OCI-LY7 (cell line): ENCODE measurements at regions not wholly inside any gene's neighbourhood (a gene's known extent, or its start where the extent isn't known, plus 50 kb on each side); places are given as distances from the start of the nearest gene placed in this dataset.

Source experiments
- BruUV-seq: library from RNA; stranded (reverse); fragments of 400-500 nt; replicated peaks from 2 replicates; lab custom pipeline; 2021; lab: Mats Ljungman, UMichigan
- CTCF ChIA-PET: fragments of 300-600 bp; sonication (Branson Sonifier 250); formaldehyde crosslinking; loops from one replicate; lab custom pipeline; 2022; ENCODE audit warnings: antibody characterized with exemption; ENCODE audit not compliant: unreplicated experiment; lab: Charles Lee
- POLR2A ChIA-PET: fragments of 300-600 bp; sonication (Branson Sonifier 250); formaldehyde crosslinking; loops from one replicate; lab custom pipeline; 2022; ENCODE audit warnings: antibody characterized with exemption; lab: Charles Lee
- DNase-seq: peaks from one replicate; pipeline ENCODE4 v3.0.0-alpha.2; 2015; ENCODE audit warnings: low spot score
- H2AFZ ChIP-seq: fragments of 200-600 bp; sonication (generic), shearing (Covaris generic); 2 replicates; pipeline ENCODE4 v1.6.1; 2014; ENCODE audit warnings: mild to moderate bottlenecking, antibody characterized with exemption, low read length, moderate library complexity
- H3K27ac ChIP-seq: fragments of 200-600 bp; sonication (generic); 2 replicates; pipeline ENCODE4 v1.5.1; 2014; ENCODE audit warnings: mixed run types, low read depth, mild to moderate bottlenecking, moderate library complexity, low read length, inconsistent platforms; ENCODE audit not compliant: poor library complexity, severe bottlenecking
- H3K36me3 ChIP-seq: fragments of 200-600 bp; sonication (generic); 2 replicates; pipeline ENCODE4 v1.6.1; 2014; ENCODE audit warnings: mild to moderate bottlenecking, antibody characterized with exemption, low read length, moderate library complexity, mixed read lengths; ENCODE audit not compliant: insufficient read depth
- H3K4me1 ChIP-seq: fragments of 200-600 bp; sonication (generic); 2 replicates; pipeline ENCODE4 v1.5.1; 2014; ENCODE audit warnings: mild to moderate bottlenecking, low read length; ENCODE audit not compliant: insufficient read depth, poor library complexity, severe bottlenecking
- H3K4me2 ChIP-seq: fragments of 200-600 bp; sonication (generic); 2 replicates; pipeline ENCODE4 v1.6.1; 2014; ENCODE audit warnings: mild to moderate bottlenecking, low read length
- H3K4me3 ChIP-seq: fragments of 200-600 bp; sonication (generic); 2 replicates; pipeline ENCODE4 v1.5.1; 2014; ENCODE audit warnings: mild to moderate bottlenecking, low read depth, low read length; ENCODE audit not compliant: poor library complexity, severe bottlenecking
- H3K79me2 ChIP-seq: fragments of 200-600 bp; sonication (generic); 2 replicates; pipeline ENCODE4 v1.6.1; 2016; ENCODE audit warnings: low read depth, mild to moderate bottlenecking, low read length, moderate library complexity, mixed read lengths; ENCODE audit not compliant: insufficient read depth
- H3K9me2 ChIP-seq: fragments of 200-600 bp; sonication (generic); 2 replicates; pipeline ENCODE4 v1.6.1; 2016; ENCODE audit warnings: mild to moderate bottlenecking, low read length, mixed read lengths; ENCODE audit not compliant: insufficient read depth
- H3K9me3 ChIP-seq: fragments of 200-600 bp; sonication (generic); 2 replicates; pipeline ENCODE4 v1.6.1; 2014; ENCODE audit warnings: mild to moderate bottlenecking, mixed run types, low read length, mixed read lengths
- H4K20me1 ChIP-seq: fragments of 200-600 bp; sonication (generic); 2 replicates; pipeline ENCODE4 v1.6.1; 2014; ENCODE audit warnings: mild to moderate bottlenecking, antibody characterized with exemption, low read length, moderate library complexity, mixed read lengths; ENCODE audit not compliant: insufficient read depth
- EZH2phosphoT487 ChIP-seq: fragments of 200-600 bp; sonication (generic); IDR thresholded peaks from 2 replicates; pipeline ENCODE4 v1.6.1; 2018; ENCODE audit warnings: low read depth, borderline replicate concordance, mild to moderate bottlenecking, mixed run types, antibody characterized with exemption, low read length, moderate library complexity, mixed read lengths
- intact Hi-C: fragments of 100-400 bp; cut with micrococcal nuclease; formaldehyde crosslinking; loops from one replicate; pipeline ENCODE4 v1.10.0; 2022; ENCODE audit not compliant: unreplicated experiment
- TF ChIP-seq, protein P1 (sequence below): fragments of 200-600 bp; sonication (generic); conservative IDR thresholded peaks from 2 replicates; pipeline ENCODE4 v1.5.1; 2014; ENCODE audit warnings: mild to moderate bottlenecking, antibody characterized with exemption, low read length, moderate library complexity, mixed read lengths

DNA sequence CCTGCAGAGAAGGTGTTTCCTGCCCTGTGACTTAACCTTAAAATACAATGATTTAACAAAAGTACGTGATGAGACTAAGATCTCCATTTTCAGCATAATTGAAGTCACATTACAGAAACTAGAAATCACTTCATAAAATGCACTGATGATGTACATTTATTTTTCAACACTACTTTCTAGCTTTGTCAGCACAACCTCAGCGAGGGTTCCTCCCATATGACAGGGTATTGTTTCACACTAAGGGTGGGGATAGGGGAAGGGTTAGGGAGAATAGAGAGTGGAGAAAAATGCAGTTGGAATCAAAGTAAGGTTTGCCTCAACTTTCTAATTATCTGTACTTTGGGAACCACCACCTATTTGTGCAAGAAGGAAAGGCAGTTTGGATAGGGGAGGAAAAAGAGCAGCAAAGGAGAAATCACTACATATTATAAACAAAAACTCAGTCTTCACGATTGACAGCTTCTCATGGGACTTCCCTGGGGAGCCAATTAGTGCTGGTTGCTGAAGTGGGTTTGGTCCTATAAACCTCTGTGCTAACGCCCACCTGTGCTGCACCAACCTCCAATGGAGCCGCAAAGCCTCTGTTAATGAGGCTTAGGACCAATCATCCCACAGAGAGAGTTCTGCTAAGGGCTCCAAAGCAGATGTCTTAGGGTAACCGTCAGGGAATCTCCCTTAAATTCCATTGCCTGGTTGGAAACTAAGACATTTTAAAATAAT lies 369.2 kb upstream of the PDE4D start:
- H3K79me2 ChIP-seq, result no peaks in the 10 kb centered on the region
- no peak overlapping the region for H3K4me3 ChIP-seq
- no TSS peak for BruUV-seq
- no peak for TF ChIP-seq EZH2phosphoT487
- TF ChIP-seq, protein P1, sequence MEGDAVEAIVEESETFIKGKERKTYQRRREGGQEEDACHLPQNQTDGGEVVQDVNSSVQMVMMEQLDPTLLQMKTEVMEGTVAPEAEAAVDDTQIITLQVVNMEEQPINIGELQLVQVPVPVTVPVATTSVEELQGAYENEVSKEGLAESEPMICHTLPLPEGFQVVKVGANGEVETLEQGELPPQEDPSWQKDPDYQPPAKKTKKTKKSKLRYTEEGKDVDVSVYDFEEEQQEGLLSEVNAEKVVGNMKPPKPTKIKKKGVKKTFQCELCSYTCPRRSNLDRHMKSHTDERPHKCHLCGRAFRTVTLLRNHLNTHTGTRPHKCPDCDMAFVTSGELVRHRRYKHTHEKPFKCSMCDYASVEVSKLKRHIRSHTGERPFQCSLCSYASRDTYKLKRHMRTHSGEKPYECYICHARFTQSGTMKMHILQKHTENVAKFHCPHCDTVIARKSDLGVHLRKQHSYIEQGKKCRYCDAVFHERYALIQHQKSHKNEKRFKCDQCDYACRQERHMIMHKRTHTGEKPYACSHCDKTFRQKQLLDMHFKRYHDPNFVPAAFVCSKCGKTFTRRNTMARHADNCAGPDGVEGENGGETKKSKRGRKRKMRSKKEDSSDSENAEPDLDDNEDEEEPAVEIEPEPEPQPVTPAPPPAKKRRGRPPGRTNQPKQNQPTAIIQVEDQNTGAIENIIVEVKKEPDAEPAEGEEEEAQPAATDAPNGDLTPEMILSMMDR, result no peak
- no peaks in the 10 kb centered on the region for H3K36me3 ChIP-seq
- intact Hi-C loops, result no loop called here
- H3K9me2 ChIP-seq, result no peaks in the 10 kb centered on the region
- H2AFZ ChIP-seq, result no peak overlapping the region
- POLR2A ChIA-PET, result interaction anchor here (0.7 kb wide), 1 partner anchor 43 kb away, joined by 3 read pairs; no protein-coding TSS in a partner anchor
- H3K27ac ChIP-seq, result no peak overlapping the region
- H3K9me3 ChIP-seq, result no peaks in the 10 kb centered on the region
- CTCF ChIA-PET, result no interaction called here
- H3K4me2 ChIP-seq, result no peak overlapping the region
- H4K20me1 ChIP-seq, result no peaks in the 10 kb centered on the region
- DNase-seq, result no peak
- no peaks in the 10 kb centered on the region for H3K4me1 ChIP-seq

DNA sequence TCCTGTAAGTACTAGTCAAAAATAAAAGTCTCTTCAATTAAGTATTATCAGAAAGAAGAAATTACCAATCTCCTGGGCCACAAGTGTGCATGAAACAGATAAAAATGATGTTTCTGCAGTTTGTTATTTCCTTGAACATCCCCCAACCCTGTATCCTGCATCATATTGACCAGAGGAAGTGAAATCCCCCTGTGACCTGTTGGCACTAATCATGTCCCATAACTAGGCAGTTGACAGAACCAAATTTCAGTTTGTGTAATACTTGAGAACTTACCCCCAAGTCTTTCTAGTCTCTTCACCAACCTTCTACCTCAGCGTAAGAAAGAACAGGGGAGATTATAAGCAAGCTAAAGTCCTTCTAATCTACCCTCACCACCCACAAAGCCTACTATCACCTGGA lies 368.2 kb upstream of the PDE4D start:
- CTCF ChIA-PET, result no interaction called here
- intact Hi-C loops, result no loop called here

More for the DNA sequence above, 368.2 kb upstream of the PDE4D start:
- Histone ChIP-seq H3K4me2 (no peak overlapping the region), H3K36me3 (no peaks in the 10 kb centered on the region), H3K4me1 (no peaks in the 10 kb centered on the region), H3K79me2 (no peaks in the 10 kb centered on the region), H3K4me3 (no peak overlapping the region), H3K27ac (no peak overlapping the region), H3K9me3 (no peaks in the 10 kb centered on the region), H3K9me2 (no peaks in the 10 kb centered on the region), H2AFZ (no peak overlapping the region), H4K20me1 (no peaks in the 10 kb centered on the region)
- TF ChIP-seq, protein P1, result no peak
- TF ChIP-seq EZH2phosphoT487, result no peak
- POLR2A ChIA-PET, result interaction anchor here (0.7 kb wide), 1 partner anchor 44 kb away, joined by 3 read pairs; no protein-coding TSS in a partner anchor
- no TSS peak for BruUV-seq
- DNase-seq, result no peak
